H1 (cell line): ENCODE measurements at regions not wholly inside any gene's neighbourhood (a gene's known extent, or its start where the extent isn't known, plus 50 kb on each side); places are given as distances from the start of the nearest gene placed in this dataset.

Experiments
- CTCF ChIP-seq, 3 experiments: IDR thresholded peaks; 1 replicate in 2 of 3; 2 replicates in 1 of 3; pipeline versions ENCODE4 v1.5.1 to v1.6.1; 2011; ENCODE audit warnings: low read length in 3 of 3, mild to moderate bottlenecking in 3 of 3, inconsistent platforms in 2 of 3, low read depth in 1 of 3, moderate library complexity in 1 of 3; ENCODE audit not compliant: insufficient read depth in 1 of 3; ENCODE audit errors: control extremely low read depth in 1 of 3
- HDAC6 ChIP-seq: IDR thresholded peaks from one replicate; pipeline ENCODE4 v1.7.1; 2012; ENCODE audit warnings: low read depth, mild to moderate bottlenecking, inconsistent platforms, low read length, moderate library complexity
- SIN3A ChIP-seq, 2 experiments: IDR thresholded peaks in 1 of 2; conservative IDR thresholded peaks in 1 of 2; 2 replicates each; pipeline ENCODE4 v1.6.1; 2011 to 2012; ENCODE audit warnings: low read length in 2 of 2, improper control_type of control experiment in 1 of 2, low read depth in 1 of 2, mild to moderate bottlenecking in 1 of 2
- SP1 ChIP-seq: IDR thresholded peaks from 2 replicates; pipeline ENCODE4 v1.6.1; 2011; ENCODE audit warnings: low read depth, low read length

DNA sequence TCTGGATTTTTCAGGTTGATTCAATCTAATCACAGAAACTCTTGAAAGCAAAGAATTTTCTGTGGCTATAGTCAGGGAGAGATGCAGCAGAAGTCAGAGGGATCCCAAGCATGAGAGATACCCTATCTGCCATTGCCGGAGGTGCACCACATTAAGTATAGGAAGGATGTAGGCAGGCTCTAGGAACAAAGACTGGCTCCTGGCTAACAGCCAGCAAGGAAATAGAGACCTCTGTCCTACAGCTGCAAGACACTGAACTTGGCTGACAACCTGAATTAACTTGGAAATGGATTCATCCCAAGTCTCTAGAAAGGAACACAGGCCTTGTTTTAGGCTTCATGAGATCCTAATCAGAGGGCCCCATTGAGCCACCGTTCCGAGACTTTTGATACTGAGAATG is 364.9 kb upstream of the FLRT2 start:
- TF ChIP-seq CTCF (IDR thresholded peaks at IDR 0.05; ENCODE audit: control extremely low read depth in 1 of 3, insufficient read depth in 1 of 3, low read depth in 1 of 3, low read length in 3 of 3) (no peak), SP1 (no peak), SIN3A (conservative IDR thresholded peaks at IDR 0.05 in 1 of 2, IDR thresholded peaks at IDR 0.05 in 1 of 2; ENCODE audit: low read depth in 1 of 2, low read length in 2 of 2) (no peak), HDAC6 (no peak)
